WERI-Rb-1 (cell line): ENCODE measurements at regions not wholly inside any gene's neighbourhood (a gene's known extent, or its start where the extent isn't known, plus 50 kb on each side); places are given as distances from the start of the nearest gene placed in this dataset.

Experiments used
- DNase-seq: peaks from one replicate; pipeline ENCODE4 v3.0.0-alpha.2; 2020
- H3K27ac ChIP-seq: fragments of 250-450 bp; sonication (Bioruptor Pico); 2 replicates; pipeline ENCODE4 v1.5.1; 2020; ENCODE audit warnings: mild to moderate bottlenecking, moderate library complexity
- H3K27me3 ChIP-seq: fragments of 250-450 bp; sonication (Bioruptor Pico); 2 replicates; pipeline ENCODE4 v1.5.1; 2021; ENCODE audit warnings: mild to moderate bottlenecking, low read depth, moderate library complexity; ENCODE audit not compliant: insufficient read depth, severe bottlenecking
- H3K36me3 ChIP-seq: fragments of 250-450 bp; sonication (Bioruptor Pico); 2 replicates; pipeline ENCODE4 v1.5.1; 2020; ENCODE audit warnings: mild to moderate bottlenecking, moderate library complexity
- H3K4me3 ChIP-seq: 2 replicates; pipeline ENCODE4 v1.5.1; 2011; ENCODE audit warnings: low read depth, mild to moderate bottlenecking, control low read depth, low read length
- H3K9me3 ChIP-seq: fragments of 250-450 bp; sonication (Bioruptor Pico); 2 replicates; pipeline ENCODE4 v1.5.1; 2021; ENCODE audit warnings: mild to moderate bottlenecking, moderate library complexity; ENCODE audit not compliant: severe bottlenecking
- TF ChIP-seq, protein P1 (sequence below): IDR thresholded peaks from 2 replicates; pipeline ENCODE4 v1.5.1; 2011; ENCODE audit warnings: low read depth, mild to moderate bottlenecking, control low read depth, inconsistent platforms, low read length

DNA sequence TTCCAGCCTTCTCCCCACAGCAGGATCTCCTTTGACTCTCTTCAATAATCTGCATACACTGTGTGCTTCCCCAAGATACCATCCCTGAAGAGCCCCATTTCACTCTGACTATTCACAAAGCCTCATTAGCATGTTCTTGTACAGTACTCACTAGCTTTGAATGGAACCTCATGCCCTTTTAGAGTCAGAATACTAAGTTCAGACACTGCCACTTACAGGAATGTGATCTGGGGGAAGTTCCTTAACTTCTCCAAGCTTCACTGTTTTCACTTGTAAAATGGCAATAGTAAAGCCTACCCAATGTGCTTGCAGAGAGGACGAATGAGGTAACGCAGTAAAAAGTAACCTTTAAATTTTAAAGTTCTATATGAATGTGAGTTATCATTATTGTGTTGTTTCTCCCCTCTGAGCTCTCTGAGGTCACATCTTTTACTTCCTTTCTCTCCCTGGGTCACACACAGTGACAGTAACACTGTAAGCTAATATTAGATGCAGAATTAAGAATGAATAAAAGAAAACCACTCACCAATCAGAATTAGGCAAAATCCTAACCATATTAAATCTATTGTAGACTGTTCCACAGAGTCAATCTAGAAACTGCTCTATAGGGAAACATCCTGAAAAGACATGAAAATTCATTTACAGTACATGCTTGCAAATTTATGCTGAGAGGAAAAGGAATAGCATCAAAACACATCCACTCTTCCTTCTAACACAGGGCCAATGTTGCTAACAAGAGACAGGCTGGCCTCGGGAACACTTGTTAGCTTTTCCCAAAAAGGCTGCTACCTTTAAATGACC is 64.2 kb upstream of the IL6 start:
- Histone ChIP-seq H3K27me3 (no peaks in the 10 kb centered on the region), H3K36me3 (no peaks in the 10 kb centered on the region), H3K9me3 (no peaks in the 10 kb centered on the region), H3K27ac (no peak overlapping the region), H3K4me3 (no peak overlapping the region)
- TF ChIP-seq, protein P1, sequence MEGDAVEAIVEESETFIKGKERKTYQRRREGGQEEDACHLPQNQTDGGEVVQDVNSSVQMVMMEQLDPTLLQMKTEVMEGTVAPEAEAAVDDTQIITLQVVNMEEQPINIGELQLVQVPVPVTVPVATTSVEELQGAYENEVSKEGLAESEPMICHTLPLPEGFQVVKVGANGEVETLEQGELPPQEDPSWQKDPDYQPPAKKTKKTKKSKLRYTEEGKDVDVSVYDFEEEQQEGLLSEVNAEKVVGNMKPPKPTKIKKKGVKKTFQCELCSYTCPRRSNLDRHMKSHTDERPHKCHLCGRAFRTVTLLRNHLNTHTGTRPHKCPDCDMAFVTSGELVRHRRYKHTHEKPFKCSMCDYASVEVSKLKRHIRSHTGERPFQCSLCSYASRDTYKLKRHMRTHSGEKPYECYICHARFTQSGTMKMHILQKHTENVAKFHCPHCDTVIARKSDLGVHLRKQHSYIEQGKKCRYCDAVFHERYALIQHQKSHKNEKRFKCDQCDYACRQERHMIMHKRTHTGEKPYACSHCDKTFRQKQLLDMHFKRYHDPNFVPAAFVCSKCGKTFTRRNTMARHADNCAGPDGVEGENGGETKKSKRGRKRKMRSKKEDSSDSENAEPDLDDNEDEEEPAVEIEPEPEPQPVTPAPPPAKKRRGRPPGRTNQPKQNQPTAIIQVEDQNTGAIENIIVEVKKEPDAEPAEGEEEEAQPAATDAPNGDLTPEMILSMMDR, result no peak
- DNase-seq, result no peak

DNA sequence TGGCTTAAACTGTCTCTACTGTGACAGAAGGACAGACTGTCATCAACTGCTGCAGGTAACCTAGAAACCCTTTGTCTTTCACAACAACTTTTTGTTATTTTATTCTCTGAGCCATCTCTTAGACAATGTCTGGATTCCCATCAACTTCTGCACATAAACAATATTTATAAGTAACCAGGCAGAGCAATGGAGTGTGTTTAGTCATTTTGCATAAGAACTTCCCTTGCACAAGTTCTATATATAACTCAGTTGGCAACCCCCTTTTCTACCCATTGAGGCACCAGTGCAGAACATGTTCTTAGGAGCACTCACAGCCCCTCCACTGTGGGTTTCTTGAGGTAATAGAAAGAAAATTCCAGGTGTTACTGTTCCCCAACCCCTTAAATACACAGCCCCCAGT is 65.0 kb upstream of the IL6 start:
- Histone ChIP-seq H3K27ac (no peak overlapping the region), H3K36me3 (no peaks in the 10 kb centered on the region), H3K9me3 (no peaks in the 10 kb centered on the region), H3K4me3 (no peak overlapping the region), H3K27me3 (no peaks in the 10 kb centered on the region)
- no peak for DNase-seq
- TF ChIP-seq, protein P1, result no peak

DNA sequence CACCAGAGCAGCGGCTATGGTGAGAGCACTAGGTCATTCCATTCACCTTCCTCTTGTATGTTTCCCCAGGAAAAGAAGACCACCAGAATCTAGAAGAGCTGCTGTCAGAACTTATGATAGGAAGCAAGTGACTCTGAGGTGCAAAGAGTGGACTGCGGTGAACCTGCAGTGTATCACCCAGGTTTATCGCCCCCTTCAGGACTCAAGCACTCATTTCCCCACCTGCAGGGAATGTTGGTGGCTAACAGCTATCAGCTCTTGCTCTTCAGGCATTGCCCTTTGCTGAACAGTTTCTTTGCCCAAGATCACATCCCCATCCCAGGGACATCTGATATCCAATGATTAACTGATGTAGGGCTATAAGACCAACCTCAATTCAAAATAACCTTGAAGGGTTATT is 66.3 kb upstream of the IL6 start:
- TF ChIP-seq, protein P1, result peak; percentile 69
- DNase-seq, result no peak
- Histone ChIP-seq H3K27ac (no peak overlapping the region), H3K4me3 (no peak overlapping the region), H3K9me3 (no peaks in the 10 kb centered on the region), H3K36me3 (no peaks in the 10 kb centered on the region), H3K27me3 (no peaks in the 10 kb centered on the region)

DNA sequence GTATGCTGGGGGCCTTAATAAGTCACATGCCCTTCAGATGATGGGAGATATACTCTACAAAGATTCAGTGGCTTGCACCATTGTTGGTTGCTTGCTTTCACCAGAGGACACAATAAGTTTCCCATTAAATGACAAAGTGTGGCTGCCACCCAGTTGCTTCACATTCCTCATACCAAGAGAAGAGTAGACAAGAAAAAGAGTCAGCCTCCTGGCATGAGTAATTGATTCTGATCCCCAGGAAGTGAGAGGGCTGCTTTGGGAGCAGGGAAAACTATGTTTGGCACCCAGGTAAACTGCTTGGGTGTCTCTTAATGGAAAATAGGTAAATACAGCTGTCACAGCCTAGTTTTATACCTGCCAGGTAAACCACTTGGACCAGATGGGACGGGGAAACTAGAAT is 66.7 kb upstream of the IL6 start:
- DNase-seq, result no peak
- Histone ChIP-seq H3K36me3 (no peaks in the 10 kb centered on the region), H3K9me3 (no peaks in the 10 kb centered on the region), H3K27me3 (no peaks in the 10 kb centered on the region), H3K4me3 (no peak overlapping the region), H3K27ac (no peak overlapping the region)
- TF ChIP-seq, protein P1, result no peak

DNA sequence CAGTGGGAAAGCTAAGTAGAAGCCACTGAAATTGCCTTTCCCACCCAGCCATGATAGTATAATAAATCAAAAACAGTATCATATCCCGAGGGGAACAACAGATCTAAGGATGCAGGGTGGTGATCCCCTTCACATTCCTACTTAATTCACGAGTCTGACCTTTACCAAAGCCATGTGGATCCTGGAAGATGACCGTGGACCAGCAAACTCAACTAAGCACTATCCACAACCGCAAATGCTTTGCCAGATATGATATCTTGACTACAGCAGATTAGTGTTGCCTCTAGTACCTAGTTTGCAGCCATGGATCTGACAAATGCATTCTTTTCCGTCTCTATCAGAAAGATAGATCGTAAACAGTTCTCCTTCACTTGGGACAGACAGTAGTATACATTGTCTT is 67.3 kb upstream of the IL6 start:
- H3K36me3 ChIP-seq, result no peaks in the 10 kb centered on the region
- DNase-seq, result no peak
- TF ChIP-seq, protein P1, result no peak

DNA sequence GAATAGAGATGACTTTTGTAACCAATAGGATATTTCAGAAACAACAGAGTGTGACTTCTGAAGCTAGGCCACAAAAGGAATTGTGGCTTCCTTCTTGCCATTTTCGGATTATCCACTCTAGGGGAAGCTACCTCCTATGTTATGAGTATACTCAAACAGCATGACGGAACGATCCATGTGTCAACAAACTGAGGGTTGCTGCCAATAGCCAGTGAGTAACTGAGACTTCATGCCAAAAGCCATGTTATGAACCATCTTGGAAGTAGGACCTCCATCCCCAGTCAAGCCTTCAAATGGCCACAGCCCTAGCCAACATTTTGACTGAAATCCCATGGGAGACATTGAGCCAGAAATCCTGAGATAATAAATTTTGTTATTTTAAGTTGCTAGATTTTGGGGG is 69.0 kb upstream of the IL6 start:
- Histone ChIP-seq H3K27ac (no peak overlapping the region), H3K9me3 (no peaks in the 10 kb centered on the region), H3K27me3 (no peaks in the 10 kb centered on the region), H3K4me3 (no peak overlapping the region), H3K36me3 (no peaks in the 10 kb centered on the region)
- TF ChIP-seq, protein P1, result no peak
- DNase-seq, result no peak

More for the DNA sequence above, 67.3 kb upstream of the IL6 start:
- Histone ChIP-seq H3K9me3 (no peaks in the 10 kb centered on the region), H3K27me3 (no peaks in the 10 kb centered on the region), H3K4me3 (no peak overlapping the region), H3K27ac (no peak overlapping the region)
